ENCODE measurements at regions not wholly inside any gene's neighbourhood (a gene's known extent, or its start where the extent isn't known, plus 50 kb on each side); places are given as distances from the start of the nearest gene placed in this dataset.

GRCh38 chr13:69461397-69461796 is 646.2 kb upstream of the ATXN8OS start:
- Histone ChIP-seq H3K27me3 (ENCODE audit: control insufficient read depth, insufficient read depth, low read length) (no peaks in the 10 kb centered on the region), H3K4me3 (ENCODE audit: low read depth, low read length) (no peak overlapping the region), H3K36me3 (ENCODE audit: control insufficient read depth, insufficient read depth, low read length) (no peaks in the 10 kb centered on the region)
- DNase-seq (ENCODE audit: low read depth): no peak
- no peak for TF ChIP-seq CTCF (IDR thresholded peaks at IDR 0.05; ENCODE audit: insufficient read depth, low read length, poor library complexity, severe bottlenecking)

DNA sequence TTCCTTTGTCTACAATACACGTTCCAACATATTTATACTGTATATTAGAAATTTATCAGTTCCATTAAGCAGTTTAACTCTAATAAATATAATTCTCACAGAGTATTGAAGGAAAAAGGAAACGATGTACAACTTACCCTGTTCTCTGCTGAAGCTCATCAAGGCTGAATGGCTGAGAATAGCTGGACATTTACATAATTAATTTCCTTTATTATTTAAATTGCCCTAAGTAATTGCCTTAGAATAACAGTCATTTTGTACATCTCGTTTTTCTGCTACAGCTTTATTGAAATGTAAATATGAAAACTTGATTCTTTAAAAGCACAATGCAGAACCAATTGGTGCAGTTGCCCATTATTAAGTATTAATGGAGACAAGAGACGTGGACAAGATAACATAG is 648.3 kb upstream of the ATXN8OS start:
- no peaks in the 10 kb centered on the region for H3K36me3 ChIP-seq (ENCODE audit: control insufficient read depth, insufficient read depth, low read length)
- H3K4me3 ChIP-seq (ENCODE audit: low read depth, low read length): no peak overlapping the region
- no peak for DNase-seq (ENCODE audit: low read depth)
- no peaks in the 10 kb centered on the region for H3K27me3 ChIP-seq (ENCODE audit: control insufficient read depth, insufficient read depth, low read length)
- TF ChIP-seq CTCF (IDR thresholded peaks at IDR 0.05; ENCODE audit: insufficient read depth, low read length, poor library complexity, severe bottlenecking): no peak

DNA sequence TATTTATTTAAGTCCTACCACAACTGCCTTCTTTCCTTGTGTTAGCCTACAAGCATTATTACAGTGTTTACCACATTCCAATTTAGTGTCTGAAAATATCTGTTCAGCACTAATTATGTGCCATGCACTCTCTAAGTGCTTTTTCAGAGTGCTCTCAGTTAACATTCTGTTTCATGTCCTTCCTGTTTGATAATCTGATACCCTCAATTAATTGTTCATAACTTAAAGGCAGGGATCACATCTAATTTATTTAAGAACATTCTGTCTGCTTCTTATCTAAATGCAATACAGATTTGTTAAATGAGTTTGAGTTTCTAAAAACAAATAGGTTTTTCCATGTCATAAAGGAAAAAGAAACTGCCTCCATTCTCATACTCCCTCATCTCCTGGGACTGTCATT is 649.6 kb upstream of the ATXN8OS start:
- no peak for TF ChIP-seq CTCF (IDR thresholded peaks at IDR 0.05; ENCODE audit: insufficient read depth, low read length, poor library complexity, severe bottlenecking)
- Histone ChIP-seq H3K27me3 (ENCODE audit: control insufficient read depth, insufficient read depth, low read length) (no peaks in the 10 kb centered on the region), H3K36me3 (ENCODE audit: control insufficient read depth, insufficient read depth, low read length) (no peaks in the 10 kb centered on the region), H3K4me3 (ENCODE audit: low read depth, low read length) (no peak overlapping the region)
- no peak for DNase-seq (ENCODE audit: low read depth)

- Histone ChIP-seq H3K4me3 (ENCODE audit: low read depth, low read length) (no peak overlapping the region), H3K27me3 (ENCODE audit: control insufficient read depth, insufficient read depth, low read length) (no peaks in the 10 kb centered on the region), H3K36me3 (ENCODE audit: control insufficient read depth, insufficient read depth, low read length) (no peaks in the 10 kb centered on the region)
- TF ChIP-seq CTCF (IDR thresholded peaks at IDR 0.05; ENCODE audit: insufficient read depth, low read length, poor library complexity, severe bottlenecking): no peak
- no peak for DNase-seq (ENCODE audit: low read depth)
These were observed 657.4 kb upstream of the ATXN8OS start for GRCh38 chr13:69450245-69450644.

GRCh38 chr13:69425235-69425634 is 682.4 kb upstream of the ATXN8OS start:
- H3K27me3 ChIP-seq (ENCODE audit: control insufficient read depth, insufficient read depth, low read length): no peaks in the 10 kb centered on the region
- H3K36me3 ChIP-seq (ENCODE audit: control insufficient read depth, insufficient read depth, low read length): no peaks in the 10 kb centered on the region
- no peak overlapping the region for H3K4me3 ChIP-seq (ENCODE audit: low read depth, low read length)
- no peak for TF ChIP-seq CTCF (IDR thresholded peaks at IDR 0.05; ENCODE audit: insufficient read depth, low read length, poor library complexity, severe bottlenecking)
- DNase-seq (ENCODE audit: low read depth): no peak

DNA sequence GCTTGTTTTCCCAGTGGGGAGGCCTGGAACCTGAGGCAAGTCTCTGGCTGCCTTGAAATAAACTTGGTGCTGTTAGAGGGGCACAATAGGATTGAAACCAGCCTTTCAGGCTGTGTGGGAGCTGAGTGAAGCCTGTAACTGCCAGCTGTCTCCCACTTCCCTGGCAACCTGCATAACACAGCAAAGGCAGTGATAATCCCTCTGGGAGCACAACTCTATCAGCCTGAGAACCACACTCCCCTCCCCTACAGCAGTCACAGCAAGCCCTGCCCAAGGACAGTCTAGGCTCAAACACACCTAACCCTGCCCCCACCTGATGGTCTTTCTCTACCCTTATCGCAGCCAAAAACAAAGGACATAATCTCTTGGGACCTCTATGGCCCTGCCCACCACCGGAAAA is 683.8 kb upstream of the ATXN8OS start:
- H3K36me3 ChIP-seq (ENCODE audit: control insufficient read depth, insufficient read depth, low read length): no peaks in the 10 kb centered on the region
- TF ChIP-seq CTCF (IDR thresholded peaks at IDR 0.05; ENCODE audit: insufficient read depth, low read length, poor library complexity, severe bottlenecking): no peak
- H3K4me3 ChIP-seq (ENCODE audit: low read depth, low read length): no peak overlapping the region
- no peak for DNase-seq (ENCODE audit: low read depth)
- H3K27me3 ChIP-seq (ENCODE audit: control insufficient read depth, insufficient read depth, low read length): no peaks in the 10 kb centered on the region
